Umbilical cord (tissue), 1 donor: ENCODE measurements at regions not wholly inside any gene's neighbourhood (a gene's known extent, or its start where the extent isn't known, plus 50 kb on each side); places are given as distances from the start of the nearest gene placed in this dataset.
"Not testable (repeated sequence)": the region's sequence is repeated elsewhere in the genome, so short reads cannot be mapped to it uniquely, and the experiment has no call there.

Source experiments
- DNase-seq: peaks from one replicate; pipeline ENCODE4 v3.0.0-alpha.2; 2015; ENCODE audit warnings: low spot score

DNA sequence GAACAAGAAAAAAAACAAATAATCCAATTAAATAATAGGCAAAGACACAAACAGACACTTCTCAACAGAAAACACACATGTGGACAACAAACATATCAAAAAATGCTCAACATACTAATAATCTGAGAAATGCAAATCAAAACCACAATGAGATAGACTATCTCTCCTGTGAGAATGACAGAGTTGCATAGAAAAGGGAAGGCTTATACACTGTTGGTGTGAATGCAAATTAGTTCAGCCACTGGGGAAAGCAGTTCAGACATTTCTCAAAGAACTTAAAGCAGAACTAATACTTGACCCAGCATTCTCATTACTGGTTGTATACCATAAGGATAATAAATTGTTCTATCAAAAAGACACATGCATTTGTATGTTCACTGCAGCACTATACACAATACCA is 637.8 kb upstream of the LUZP2 start:
- no peak for DNase-seq

- no peak for DNase-seq
Measured at GRCh38 chr11:23861615-23862014, 635.2 kb upstream of the LUZP2 start.

- DNase-seq: peak; percentile 5
Measured at GRCh38 chr11:23865341-23865975, 631.4 kb upstream of the LUZP2 start.

GRCh38 chr11:23866641-23867040 is 630.2 kb upstream of the LUZP2 start:
- no peak for DNase-seq

DNA sequence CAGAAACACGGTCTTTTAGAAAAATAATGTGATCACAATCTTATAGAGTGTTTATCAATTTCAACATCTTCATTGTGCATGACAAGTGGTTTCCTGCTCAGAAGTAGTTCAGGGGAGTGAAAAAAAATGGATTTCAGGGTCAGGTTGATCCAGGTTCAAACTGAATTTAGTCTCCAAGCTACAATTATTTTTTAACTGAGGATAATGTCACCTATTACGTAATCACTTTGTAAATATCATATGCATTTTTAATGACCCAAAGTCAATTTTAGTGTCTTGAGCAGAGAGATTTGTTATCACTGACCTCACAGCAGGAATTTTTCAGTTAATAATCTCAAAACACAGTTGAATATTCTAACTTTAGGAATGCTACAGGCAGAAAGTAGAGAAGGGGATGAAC is 627.2 kb upstream of the LUZP2 start:
- DNase-seq: no peak

GRCh38 chr11:23873406-23873805 is 623.4 kb upstream of the LUZP2 start:
- DNase-seq: no peak

GRCh38 chr11:23875176-23875850 is 621.5 kb upstream of the LUZP2 start:
- no peak for DNase-seq

DNA sequence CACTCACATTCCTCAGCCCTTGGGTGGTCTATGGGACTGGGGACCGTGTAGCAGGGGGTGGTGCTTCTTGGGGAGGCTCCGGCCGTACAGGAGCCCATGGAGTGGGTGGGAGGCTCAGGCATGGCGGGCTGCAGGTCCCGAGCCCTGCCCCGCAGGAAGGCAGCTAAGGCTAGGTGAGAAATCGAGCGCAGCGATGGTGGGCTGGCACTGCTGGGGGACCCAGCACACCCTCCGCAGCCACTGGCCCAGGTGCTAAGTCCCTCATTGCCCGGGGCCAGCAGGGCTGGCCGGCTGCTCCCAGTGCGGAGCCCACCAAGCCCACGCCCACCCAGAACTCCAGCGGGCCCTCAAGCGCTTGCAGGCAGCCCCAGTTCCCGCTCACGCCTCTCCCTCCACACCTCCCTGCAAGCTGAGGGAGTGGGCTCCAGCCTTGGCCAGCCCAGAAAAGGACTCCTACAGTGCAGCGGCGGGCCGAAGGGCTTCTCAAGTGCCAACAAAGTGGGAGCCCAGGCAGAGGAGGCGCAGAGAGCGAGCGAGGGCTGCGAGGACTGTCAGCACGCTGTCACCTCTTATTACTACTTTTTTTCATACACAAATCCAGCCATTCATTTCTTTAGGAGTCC is 613.3 kb upstream of the LUZP2 start:
- DNase-seq: not testable (repeated sequence)

- DNase-seq: no peak
Measured at GRCh38 chr11:23884341-23884740, 612.5 kb upstream of the LUZP2 start.

DNA sequence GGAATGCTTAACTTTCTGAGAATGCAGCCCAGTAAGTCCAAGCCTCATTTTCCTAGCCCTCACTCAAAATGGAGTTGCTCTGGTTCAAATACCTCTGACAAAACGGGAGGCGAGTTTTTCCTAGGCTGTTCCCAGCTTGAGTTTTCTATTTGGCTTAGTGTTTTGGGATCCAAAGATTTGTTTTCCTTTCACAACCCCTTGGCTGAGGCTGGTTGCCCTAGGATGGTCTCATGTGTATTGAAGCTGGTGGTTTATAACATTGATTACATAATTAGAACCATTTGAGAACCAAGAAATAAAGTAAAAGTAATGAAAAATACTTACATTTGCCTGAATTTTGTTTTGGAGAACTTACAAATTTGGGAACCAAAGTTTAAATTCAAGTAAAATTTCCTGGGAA is 611.1 kb upstream of the LUZP2 start:
- no peak for DNase-seq

GRCh38 chr11:23887122-23887521 is 609.7 kb upstream of the LUZP2 start:
- DNase-seq: not testable (repeated sequence)

GRCh38 chr11:23893126-23893525 is 603.7 kb upstream of the LUZP2 start:
- peak; percentile 21 for DNase-seq

DNA sequence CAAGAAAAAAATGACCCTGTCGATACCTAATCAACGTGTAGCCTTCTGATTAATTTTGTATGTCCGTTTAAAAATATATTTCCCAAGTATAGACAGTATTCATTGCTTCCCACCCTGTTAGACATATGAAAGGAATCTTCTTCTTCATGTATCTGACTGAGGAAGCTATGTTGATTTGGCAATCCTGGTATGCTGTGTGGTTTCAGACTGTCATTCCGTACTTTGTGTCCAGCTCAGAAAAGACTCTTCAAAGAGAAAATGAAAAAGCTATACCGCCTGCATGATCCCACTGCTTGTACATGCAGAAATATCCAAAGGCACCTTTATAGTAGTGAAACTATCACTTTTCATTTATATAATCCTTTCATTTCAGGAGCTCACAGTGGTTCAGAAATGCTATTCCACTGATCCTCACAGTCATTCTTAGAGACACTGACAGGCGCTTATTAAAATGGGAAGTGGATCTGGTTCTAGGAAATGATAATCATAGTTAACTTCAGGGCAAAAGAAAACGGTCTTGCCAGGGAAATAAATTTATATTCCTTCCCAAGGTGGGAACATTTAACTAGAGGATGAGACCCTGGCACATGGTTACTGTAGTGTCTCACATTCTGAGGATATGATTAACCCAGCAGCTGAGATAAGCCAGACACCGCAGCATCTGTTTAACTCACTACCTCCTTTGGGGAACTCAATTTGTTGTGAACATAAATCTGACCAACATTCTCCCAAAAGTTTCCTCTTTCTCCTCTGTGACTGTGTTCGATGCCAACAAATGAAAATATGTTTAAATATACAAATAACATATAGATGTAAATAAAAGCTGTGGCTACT is 599.2 kb upstream of the LUZP2 start:
- DNase-seq: peak; percentile 91

- DNase-seq: peak; percentile 68
Measured at GRCh38 chr11:23903044-23903704, 593.7 kb upstream of the LUZP2 start.

- DNase-seq: no peak
Measured at GRCh38 chr11:23919455-23919854, 577.4 kb upstream of the LUZP2 start.

DNA sequence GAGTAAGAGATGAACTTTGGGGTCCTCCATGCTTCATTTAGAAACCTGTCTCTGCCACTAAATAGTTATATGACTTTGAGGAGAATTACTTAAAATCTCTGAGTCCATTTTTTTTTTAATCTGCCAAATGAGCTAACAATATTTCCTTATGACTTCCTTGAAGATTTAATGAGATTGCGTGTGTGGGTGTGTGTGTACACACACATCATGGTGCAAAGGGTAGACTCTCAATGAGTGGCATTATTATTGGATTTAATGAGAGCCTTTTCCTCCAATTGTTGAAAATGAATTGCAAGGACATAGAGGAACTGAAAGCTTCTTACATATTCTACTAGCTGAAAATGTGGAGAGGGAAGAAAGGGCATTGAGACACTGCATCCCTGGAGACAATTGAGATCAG is 573.5 kb upstream of the LUZP2 start:
- DNase-seq: no peak

GRCh38 chr11:23924226-23924625 is 572.6 kb upstream of the LUZP2 start:
- DNase-seq: no peak

DNA sequence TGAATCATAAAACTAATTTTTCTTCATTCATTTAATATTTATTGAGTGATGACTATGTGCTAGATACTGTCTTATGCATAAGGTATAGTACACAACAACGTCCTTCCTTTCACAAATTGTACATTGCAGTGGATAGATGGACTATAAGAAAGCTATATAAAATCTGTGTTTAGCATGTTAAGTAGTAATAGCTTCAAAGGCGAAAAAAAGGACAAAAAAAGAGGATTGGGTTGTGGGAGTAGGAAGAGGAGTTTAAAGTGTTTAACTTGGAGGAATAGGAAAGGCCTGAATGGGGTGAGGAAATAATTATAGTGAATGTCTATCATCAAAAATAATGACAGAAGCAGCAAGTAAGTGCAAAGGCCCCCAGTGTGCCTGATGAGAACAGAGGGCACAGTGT is 565.4 kb upstream of the LUZP2 start:
- DNase-seq: no peak

DNA sequence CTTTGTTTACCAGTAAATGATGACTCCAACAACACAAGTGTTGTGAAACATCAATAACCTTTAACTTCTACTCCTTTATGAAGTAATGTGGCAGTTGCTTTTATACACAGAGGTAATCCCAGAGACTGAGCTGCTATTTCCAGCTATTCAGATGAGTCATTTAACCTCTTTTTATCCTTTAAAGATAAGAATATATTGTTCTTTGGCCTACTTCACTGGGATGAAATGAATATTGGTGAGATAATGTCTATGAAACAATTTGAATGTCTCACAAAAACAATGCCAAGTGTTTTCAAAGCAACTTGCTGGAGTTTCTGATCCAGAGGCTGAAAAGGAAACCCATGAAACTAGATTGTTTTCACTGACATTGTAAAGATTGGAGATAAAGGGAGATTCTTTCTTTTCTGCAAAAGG is 564.4 kb upstream of the LUZP2 start:
- DNase-seq: peak; percentile 26

- DNase-seq: no peak
Measured at GRCh38 chr11:23933721-23934120, 563.1 kb upstream of the LUZP2 start.

GRCh38 chr11:23934671-23935270 is 562.1 kb upstream of the LUZP2 start:
- DNase-seq: not testable (repeated sequence)
